Hematopoietic multipotent progenitor cell treated with erythropoietin and hydrocortisone succinate and interleukin-3 and kit ligand, for 4 days (in vitro differentiated cells): ENCODE measurements at regions not wholly inside any gene's neighbourhood (a gene's known extent, or its start where the extent isn't known, plus 50 kb on each side); places are given as distances from the start of the nearest gene placed in this dataset.
"Not testable (repeated sequence)": the region's sequence is repeated elsewhere in the genome, so short reads cannot be mapped to it uniquely, and the experiment has no call there.

Experiments
- DNase-seq: peaks from one replicate; pipeline ENCODE4 v3.0.0-alpha.2; 2015

GRCh38 chr3:48101301-48101650 lies 85.1 kb upstream of the MAP4 start:
- not testable (repeated sequence) for DNase-seq

DNA sequence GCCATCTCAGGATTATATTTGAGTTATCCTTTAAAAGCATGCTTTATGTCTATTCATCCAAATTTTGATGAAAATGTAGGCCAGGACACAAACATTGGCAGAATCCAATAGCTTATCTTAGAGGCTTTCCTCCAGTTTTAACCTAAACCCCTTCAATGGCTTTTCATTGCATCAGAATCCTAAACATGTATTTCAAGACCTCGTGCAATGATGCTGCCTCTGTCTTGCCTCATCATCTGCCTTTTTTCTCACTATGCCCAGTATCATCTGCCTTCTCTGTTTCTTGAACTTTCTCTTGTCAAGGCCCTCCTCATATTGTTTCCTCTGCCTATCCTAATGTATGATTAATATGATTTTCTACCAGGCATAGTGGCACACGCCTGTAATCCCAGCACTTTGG lies 76.1 kb upstream of the MAP4 start:
- no peak for DNase-seq

DNA sequence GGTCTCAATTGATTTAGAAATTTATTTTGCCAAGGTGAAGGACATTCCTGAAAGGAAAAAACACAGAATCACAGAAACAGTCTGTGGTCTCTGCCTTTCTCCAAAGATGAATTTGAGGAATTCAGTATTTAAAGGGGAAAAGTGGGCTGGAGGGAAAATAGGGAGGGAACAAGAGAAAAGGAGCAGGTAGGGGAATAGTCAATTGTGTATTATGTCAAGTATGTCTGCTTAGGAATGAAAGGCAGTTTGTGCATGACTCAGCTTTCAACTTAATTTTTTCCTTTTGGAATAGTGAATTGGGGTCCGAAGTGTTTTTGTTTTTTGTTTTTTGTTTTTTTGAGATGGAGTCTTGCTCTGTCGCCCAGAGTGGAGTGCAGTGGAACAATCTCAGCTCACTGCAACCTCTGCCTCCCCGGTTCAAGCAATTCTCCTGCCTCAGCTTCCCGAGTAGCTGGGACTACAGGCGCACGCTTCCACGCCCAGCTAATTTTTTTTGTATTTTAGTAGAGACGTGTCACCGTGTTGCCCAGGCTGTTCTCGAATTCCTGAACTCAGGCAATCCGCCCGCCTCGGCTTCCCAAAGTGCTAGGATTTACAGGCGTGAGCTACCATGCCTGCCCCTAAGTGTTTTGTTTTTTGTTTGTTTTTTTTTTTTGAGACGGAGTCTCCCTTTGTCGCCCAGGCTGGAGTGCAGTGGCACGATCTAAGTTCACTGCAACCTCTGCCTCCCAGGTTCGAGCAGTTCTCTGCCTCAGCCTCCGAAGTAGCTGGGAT lies 74.1 kb upstream of the MAP4 start:
- DNase-seq = no peak

DNA sequence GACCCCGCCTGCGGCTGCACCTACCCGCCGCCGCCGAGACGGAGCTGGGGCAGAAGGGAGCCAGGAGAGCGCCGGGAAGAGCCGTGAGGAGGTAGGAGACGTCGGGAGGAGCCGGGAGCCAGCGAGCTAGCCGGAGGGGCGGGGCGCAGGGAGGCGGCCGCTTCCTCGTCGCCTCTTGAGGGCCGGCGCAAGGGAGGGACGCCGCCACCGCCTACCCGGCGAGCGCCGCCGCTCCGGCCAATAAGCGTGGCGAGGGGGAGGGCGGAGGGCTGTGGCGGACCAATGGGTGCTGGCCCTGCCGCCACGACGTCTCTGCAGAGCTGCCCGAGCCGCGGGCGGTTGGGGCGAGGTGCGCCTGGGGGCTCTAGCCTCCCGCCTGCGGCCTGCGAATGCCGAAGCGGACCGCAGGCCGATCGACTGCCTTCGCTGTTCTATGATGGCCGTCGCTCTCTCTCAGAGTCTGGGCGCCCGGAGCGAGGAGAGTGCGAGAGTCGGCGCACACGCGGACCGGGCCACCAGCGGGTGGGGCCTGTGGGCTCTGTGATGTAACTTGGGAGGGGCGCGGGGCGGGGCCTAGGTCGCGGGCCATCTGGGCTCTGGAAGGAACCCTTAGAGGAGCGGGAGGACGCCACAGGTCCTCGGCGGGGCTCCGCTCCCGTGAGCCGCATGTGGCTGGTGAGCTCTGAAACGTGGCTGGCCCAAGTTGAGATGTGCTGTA lies 72.7 kb upstream of the MAP4 start:
- DNase-seq = peak; percentile 98

DNA sequence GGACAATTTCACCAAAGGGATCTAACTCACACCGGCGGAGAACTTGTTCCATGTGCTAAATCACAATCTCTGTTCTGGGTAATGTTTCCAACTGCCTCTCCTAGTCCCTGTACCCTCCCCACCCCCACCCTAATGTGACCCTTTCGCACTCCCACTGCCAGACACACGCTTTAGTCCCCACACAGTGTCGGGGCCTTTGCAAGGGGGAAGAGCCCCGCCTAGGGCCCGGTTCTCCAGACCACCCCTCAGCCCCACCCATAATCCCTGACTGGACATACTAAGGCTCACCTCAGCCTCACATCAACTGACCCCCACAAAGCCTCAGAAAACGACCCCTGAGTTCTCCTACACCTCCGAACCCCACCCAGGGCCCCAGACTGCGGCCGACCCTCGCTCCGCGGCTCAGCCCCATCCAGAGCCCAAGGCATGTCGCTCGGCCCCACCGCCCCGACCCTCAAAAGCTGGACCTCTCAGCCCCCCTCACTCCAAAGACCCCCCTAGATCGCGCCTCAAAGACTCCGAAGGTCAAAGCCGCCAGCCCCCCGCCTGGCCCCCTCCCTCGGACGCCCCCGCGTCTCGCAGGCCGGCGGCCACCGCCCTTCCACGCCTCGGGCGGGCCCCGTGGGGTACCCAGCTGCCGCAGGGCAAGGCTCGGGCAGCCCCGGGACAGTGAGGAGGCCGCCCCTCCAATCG lies 72.0 kb upstream of the MAP4 start:
- DNase-seq = peak; percentile 53

DNA sequence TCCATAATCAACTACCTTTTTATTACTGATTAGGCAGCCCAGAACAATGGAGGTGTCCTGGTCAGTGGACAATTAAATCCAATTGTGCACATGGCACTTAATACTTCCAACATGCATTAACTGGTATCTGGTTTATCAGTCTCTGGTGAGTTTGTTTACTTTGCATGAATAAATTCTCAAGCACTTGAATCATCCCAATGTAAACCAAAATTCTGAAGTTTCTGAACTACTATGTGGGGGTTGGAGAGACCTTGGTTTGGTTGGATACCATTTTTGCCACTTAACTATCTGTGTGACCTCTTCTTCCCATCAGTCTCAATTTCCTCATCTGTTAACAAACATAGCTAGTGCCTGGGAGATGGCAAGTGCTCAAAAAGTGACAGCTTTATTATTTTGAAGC lies 70.5 kb upstream of the MAP4 start:
- DNase-seq = no peak

DNA sequence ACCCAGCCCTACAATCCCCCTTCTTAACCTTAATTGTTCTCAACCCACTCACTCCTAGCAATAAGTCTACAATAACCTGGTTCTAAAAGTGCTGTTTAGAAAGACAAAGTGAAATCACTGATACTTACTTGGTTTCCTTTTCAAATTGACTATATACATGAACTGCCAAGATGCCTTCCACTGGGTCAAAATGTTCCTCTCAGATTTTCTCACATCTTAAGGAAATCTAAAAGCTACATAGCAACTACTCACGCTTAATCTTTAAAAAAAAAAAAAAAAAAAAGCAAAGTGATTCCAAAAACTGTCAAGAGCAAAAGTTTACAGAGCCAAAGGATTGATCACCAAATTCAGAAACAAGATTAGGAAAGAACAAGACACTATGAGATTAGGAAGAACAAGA lies 68.7 kb upstream of the MAP4 start:
- DNase-seq = no peak

DNA sequence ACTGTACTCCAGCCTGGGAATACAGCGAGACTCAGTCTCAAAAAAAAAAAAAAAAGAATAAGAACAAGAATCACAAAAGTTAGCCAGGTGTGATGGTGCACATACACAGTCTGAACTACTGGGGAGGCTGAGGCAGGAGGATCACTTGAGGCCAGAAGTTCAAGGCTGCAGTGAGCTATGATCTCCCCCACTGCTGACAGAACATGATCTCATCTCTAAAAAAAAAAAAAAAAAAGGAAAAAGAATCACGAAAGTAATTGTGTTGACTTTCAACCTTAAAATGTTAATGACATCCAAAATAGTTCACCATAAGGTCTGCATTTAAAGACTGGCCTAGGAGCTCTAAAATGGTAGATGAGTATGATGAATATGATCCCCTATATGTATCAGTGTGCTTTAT lies 68.0 kb upstream of the MAP4 start:
- no peak for DNase-seq

- peak; percentile 48 for DNase-seq
Measured at GRCh38 chr3:48082580-48083184, 66.5 kb upstream of the MAP4 start.

DNA sequence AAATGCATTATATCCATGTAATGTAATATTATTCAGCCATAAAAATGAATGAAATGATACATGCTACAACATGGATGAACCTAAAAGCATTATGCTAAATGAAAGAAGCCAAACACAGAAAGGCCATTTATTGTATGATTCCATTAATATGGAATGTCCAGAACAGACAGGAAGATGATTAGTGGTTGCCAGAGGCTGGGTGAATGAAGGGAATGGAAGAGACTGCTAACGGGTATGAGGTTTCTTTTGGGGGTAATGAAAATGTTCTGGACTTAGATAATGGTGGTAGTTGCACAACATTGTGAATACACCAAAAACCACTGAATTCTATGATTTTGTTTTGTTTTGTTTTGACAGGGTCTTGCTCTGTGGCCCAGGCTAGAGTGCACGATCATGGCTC lies 61.6 kb upstream of the MAP4 start:
- no peak for DNase-seq

DNA sequence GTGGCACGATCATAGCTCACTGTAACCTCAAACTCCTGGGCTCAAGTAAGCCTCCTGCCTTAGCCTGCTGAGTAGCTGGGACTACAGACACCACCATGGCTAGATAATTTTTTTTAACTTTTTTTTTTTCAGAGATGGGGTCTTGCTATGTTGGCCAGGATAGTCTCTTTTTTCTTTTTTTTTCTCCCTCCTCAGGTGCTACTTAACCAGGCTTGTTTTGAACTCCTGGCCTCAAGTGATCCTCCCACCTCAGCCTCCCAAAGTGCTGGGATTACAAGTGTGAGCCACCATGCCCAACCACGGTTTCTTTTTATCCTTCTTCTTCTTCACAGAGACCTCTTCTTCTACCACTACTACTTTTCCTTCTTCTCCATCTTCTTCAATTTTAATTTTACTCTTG lies 53.8 kb upstream of the MAP4 start:
- no peak for DNase-seq

DNA sequence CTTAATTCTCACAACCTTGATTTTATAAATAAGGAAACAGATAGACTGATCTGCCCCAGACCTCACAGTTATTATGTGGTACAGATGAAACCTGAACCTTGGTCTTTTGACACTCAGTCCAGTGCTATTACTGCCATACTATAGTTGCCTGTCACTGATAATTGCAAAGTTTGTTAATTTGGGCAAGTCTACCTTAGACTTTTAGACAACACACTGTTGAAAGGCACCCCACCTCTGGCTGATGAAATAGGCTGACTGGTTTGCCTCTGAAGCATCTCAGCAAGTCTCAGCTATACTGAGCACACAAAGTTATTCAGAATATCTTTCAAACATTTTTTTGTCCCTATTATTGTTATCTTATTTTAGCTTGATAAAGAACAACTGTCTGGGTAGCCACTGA lies 53.1 kb upstream of the MAP4 start:
- no peak for DNase-seq

GRCh38 chr3:48068886-48069285 lies 52.7 kb upstream of the MAP4 start:
- DNase-seq = no peak

DNA sequence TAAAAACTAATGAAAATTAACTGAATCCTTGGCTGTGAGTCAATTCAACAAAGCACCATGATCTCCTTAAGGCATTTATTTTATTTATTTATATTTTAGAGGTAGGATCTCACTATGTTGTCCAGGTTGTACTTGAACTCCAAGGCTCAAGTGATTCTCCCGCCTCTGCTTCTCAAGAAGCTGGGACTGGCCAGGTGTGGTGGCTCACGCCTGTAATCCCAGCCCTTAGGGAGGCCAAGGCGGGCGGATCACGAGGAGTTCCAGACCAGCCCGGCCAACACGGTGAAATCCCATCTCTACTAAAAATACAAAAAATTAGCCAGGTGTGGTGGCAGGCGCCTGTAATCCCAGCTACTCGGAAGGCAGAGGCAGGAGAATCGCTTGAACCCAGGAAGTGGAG lies 52.1 kb upstream of the MAP4 start:
- DNase-seq = not testable (repeated sequence)

DNA sequence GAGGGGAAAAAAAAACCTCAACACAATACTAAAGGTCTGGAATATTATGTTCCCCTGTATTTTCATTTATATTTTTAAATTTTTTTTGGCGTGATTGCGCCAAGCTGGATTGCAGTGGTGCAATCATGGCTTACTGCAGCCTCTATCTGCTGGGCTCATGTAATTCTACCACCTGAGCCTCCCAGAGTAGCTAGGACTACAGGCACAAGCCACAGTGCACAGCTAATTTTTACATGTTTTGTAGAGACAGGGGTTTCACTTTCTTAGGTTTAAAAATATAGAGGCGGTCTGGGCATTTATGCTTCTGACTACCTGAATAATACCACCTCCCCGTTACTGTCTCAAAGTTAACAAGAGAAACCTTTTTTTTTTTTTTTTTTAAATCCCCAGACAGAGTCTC lies 51.1 kb upstream of the MAP4 start:
- DNase-seq = no peak
